MM.1S (cell line): ENCODE measurements at regions not wholly inside any gene's neighbourhood (a gene's known extent, or its start where the extent isn't known, plus 50 kb on each side); places are given as distances from the start of the nearest gene placed in this dataset.

Source experiments
- CTCF ChIP-seq: fragments of 300-600 bp; sonication (generic); IDR thresholded peaks from 2 replicates; pipeline ENCODE4 v1.5.1; 2016; ENCODE audit warnings: antibody characterized with exemption, low read length, mixed read lengths
- EZH2 ChIP-seq: fragments of 300-600 bp; sonication (generic); optimal IDR thresholded peaks from 2 replicates; pipeline ENCODE3; 2017; ENCODE audit warnings: low read depth, mild to moderate bottlenecking, antibody characterized with exemption, low read length, mixed read lengths

- no peak for TF ChIP-seq EZH2
- no peak for TF ChIP-seq CTCF
Measured at GRCh38 chr2:147025646-147026585, 818.9 kb upstream of the ACVR2A start.
